Fibroblast of skin of abdomen (primary cell): ENCODE measurements at regions not wholly inside any gene's neighbourhood (a gene's known extent, or its start where the extent isn't known, plus 50 kb on each side); places are given as distances from the start of the nearest gene placed in this dataset.

Experiments used
- DNase-seq: peaks from one replicate; pipeline ENCODE4 v3.0.0-alpha.2; 2013

GRCh38 chr15:77749998-77750540 is 117.4 kb upstream of the LINGO1 start:
- no peak for DNase-seq

- DNase-seq, result no peak
These were observed 116.7 kb upstream of the LINGO1 start for GRCh38 chr15:77749236-77749997.

GRCh38 chr15:77748078-77749064 is 115.7 kb upstream of the LINGO1 start:
- DNase-seq, result no peak

- DNase-seq, result no peak
These were observed 114.7 kb upstream of the LINGO1 start for GRCh38 chr15:77747175-77748077.

- no peak for DNase-seq
These were observed 113.8 kb upstream of the LINGO1 start for GRCh38 chr15:77746254-77747174.

GRCh38 chr15:77744398-77744797 is 111.7 kb upstream of the LINGO1 start:
- no peak for DNase-seq

- DNase-seq, result no peak
These were observed 109.9 kb upstream of the LINGO1 start for GRCh38 chr15:77742570-77742969.

- DNase-seq, result no peak
These were observed 109.4 kb upstream of the LINGO1 start for GRCh38 chr15:77742127-77742526.

GRCh38 chr15:77741106-77741505 is 108.4 kb upstream of the LINGO1 start:
- no peak for DNase-seq

GRCh38 chr15:77739591-77740378 is 107.1 kb upstream of the LINGO1 start:
- no peak for DNase-seq

GRCh38 chr15:77738441-77739302 is 106.0 kb upstream of the LINGO1 start:
- no peak for DNase-seq

- no peak for DNase-seq
These were observed 105.3 kb upstream of the LINGO1 start for GRCh38 chr15:77738038-77738370.

GRCh38 chr15:77737238-77738037 is 104.7 kb upstream of the LINGO1 start:
- no peak for DNase-seq

GRCh38 chr15:77734306-77734705 is 101.6 kb upstream of the LINGO1 start:
- no peak for DNase-seq

- no peak for DNase-seq
These were observed 101.0 kb upstream of the LINGO1 start for GRCh38 chr15:77733579-77734300.

GRCh38 chr15:77732514-77733335 is 100.0 kb upstream of the LINGO1 start:
- no peak for DNase-seq

GRCh38 chr15:77731945-77732344 is 99.2 kb upstream of the LINGO1 start:
- DNase-seq, result no peak
